GM18505 (cell line): ENCODE measurements at regions not wholly inside any gene's neighbourhood (a gene's known extent, or its start where the extent isn't known, plus 50 kb on each side); places are given as distances from the start of the nearest gene placed in this dataset.

Experiments
- ATAC-seq: cut with Tn5 transposase; IDR thresholded peaks from one replicate; pipeline ENCODE4 v1.9.1; 2021; ENCODE audit not compliant: unreplicated experiment
- POLR2A ChIP-seq: IDR thresholded peaks from 4 replicates; pipeline ENCODE4 v1.6.1; 2011; ENCODE audit warnings: borderline replicate concordance; ENCODE audit not compliant: insufficient read depth, insufficient read length; ENCODE audit errors: extremely low read depth

GRCh38 chr3:182708810-182709209 is 84.5 kb upstream of the ATP11B start:
- TF ChIP-seq POLR2A: no peak
- no peak for ATAC-seq

GRCh38 chr3:182709306-182709705 is 84.0 kb upstream of the ATP11B start:
- no peak for ATAC-seq
- no peak for TF ChIP-seq POLR2A

- peak; percentile 47 for ATAC-seq
- no peak for TF ChIP-seq POLR2A
Measured at GRCh38 chr3:182710557-182711157, 82.6 kb upstream of the ATP11B start.

- ATAC-seq: no peak
- TF ChIP-seq POLR2A: no peak
Measured at GRCh38 chr3:182711261-182711683, 82.0 kb upstream of the ATP11B start.

GRCh38 chr3:182711853-182712252 is 81.5 kb upstream of the ATP11B start:
- TF ChIP-seq POLR2A: no peak
- ATAC-seq: no peak

GRCh38 chr3:182713111-182713510 is 80.2 kb upstream of the ATP11B start:
- no peak for TF ChIP-seq POLR2A
- no peak for ATAC-seq

GRCh38 chr3:182713743-182714517 is 79.4 kb upstream of the ATP11B start:
- ATAC-seq: peak; percentile 35
- no peak for TF ChIP-seq POLR2A

- TF ChIP-seq POLR2A: no peak
- no peak for ATAC-seq
Measured at GRCh38 chr3:182715006-182715405, 78.3 kb upstream of the ATP11B start.

GRCh38 chr3:182716114-182716688 is 77.1 kb upstream of the ATP11B start:
- ATAC-seq: no peak
- no peak for TF ChIP-seq POLR2A

- peak; percentile 88 for ATAC-seq
- TF ChIP-seq POLR2A: no peak
Measured at GRCh38 chr3:182717216-182717615, 76.1 kb upstream of the ATP11B start.

GRCh38 chr3:182722907-182723306 is 70.4 kb upstream of the ATP11B start:
- ATAC-seq: no peak
- TF ChIP-seq POLR2A: no peak

- no peak for ATAC-seq
- TF ChIP-seq POLR2A: no peak
Measured at GRCh38 chr3:182723596-182723995, 69.7 kb upstream of the ATP11B start.

GRCh38 chr3:182725372-182726251 is 67.7 kb upstream of the ATP11B start:
- ATAC-seq: no peak
- TF ChIP-seq POLR2A: no peak
